H54 (cell line): ENCODE measurements at regions not wholly inside any gene's neighbourhood (a gene's known extent, or its start where the extent isn't known, plus 50 kb on each side); places are given as distances from the start of the nearest gene placed in this dataset.

Experiments used
- DNase-seq: peaks from one replicate; pipeline ENCODE4 v3.0.0; 2011; ENCODE audit warnings: low spot score, mixed read lengths; ENCODE audit not compliant: insufficient read length
- FAIRE-seq: peaks from 3 replicates; lab custom pipeline; 2011; peaks lifted over from hg19 to GRCh38; lab: Jason Lieb, UNC
- POLR2A ChIP-seq: IDR thresholded peaks from 2 replicates; pipeline ENCODE4 v1.6.1; 2011; ENCODE audit warnings: low read depth, mild to moderate bottlenecking, low read length

GRCh38 chr9:87831159-87831558 lies 51.5 kb upstream of the SPATA31E1 start:
- FAIRE-seq (no peak), DNase-seq (no peak)
- no peak for TF ChIP-seq POLR2A
